ENCODE measurements at regions not wholly inside any gene's neighbourhood (a gene's known extent, or its start where the extent isn't known, plus 50 kb on each side); places are given as distances from the start of the nearest gene placed in this dataset.

DNA sequence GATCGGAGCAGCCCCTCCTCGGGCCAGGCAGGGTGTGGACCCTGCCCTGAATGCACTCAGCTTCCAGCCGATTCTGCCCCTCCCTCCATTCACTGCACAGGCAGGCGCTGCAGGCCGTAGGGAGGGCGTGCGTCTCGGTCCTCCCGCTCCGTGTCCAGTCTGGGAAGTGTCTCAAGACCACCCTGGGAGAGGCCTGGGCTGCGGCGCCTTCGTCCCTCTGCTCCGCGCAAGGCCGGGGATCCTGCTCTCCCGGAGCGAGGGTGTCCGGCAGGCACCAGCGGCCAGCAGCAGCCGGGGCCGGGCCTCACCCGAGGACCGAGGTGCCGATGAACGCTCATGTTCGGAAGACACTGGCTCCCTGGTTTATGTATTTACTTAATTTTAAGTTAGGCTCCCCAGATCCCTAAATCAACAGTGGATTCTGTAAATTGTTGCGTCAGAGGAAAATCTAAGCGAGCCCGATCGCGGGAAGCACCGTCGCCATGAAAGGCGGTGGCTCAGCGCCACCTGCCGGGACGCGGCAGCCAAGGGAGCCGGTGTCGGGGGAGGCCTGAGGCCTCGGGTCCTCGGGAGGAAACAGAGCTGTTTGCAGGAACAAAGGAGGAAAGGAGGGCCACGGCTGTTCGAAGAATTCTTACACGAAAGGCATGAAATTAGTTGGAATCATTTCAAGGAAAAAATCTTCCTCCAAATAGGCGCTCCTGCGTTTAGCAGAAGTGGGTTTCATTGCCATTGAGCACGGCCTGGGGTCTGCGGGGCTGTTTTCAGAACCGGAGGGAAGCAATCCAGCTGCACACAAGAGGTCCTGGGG, 195.3 kb downstream of the BRD1 start:
- H3K4me3 ChIP-seq (ENCODE audit: low read length): no peak overlapping the region

GRCh38 chr22:49630448-49630946, 197.2 kb downstream of the BRD1 start:
- DNase-seq (ENCODE audit: low read depth, low spot score): no peak

More for the DNA sequence above, 195.3 kb downstream of the BRD1 start:
- no peak for DNase-seq (ENCODE audit: low read depth, low spot score)

GRCh38 chr22:49629586-49630447, 197.9 kb downstream of the BRD1 start:
- no peak overlapping the region for H3K4me3 ChIP-seq (ENCODE audit: low read length)
- no peak for DNase-seq (ENCODE audit: low read depth, low spot score)

More at GRCh38 chr22:49630448-49630946, 197.2 kb downstream of the BRD1 start:
- H3K4me3 ChIP-seq (ENCODE audit: low read length): no peak overlapping the region

DNA sequence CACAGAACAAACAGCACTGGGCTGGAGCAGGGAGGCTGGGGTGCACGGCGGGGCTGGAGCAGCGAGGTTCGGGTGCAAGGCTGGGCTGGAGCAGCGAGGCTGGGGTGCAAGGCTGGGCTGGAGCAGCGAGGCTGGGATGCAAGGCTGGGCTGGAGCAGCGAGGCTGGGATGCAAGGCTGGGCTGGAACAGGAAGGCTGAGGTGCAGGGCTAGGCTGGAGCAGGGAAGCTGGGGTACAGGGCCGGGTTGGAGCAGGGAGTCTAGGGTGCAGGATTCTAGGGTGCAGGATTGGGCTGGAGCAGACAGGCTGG, 198.5 kb downstream of the BRD1 start:
- no peak for DNase-seq (ENCODE audit: low read depth, low spot score)

GRCh38 chr22:49628391-49629260, 199.0 kb downstream of the BRD1 start:
- no peak for DNase-seq (ENCODE audit: low read depth, low spot score)
- H3K4me3 ChIP-seq (ENCODE audit: low read length): no peak overlapping the region

More for the DNA sequence above, 198.5 kb downstream of the BRD1 start:
- no peak overlapping the region for H3K4me3 ChIP-seq (ENCODE audit: low read length)

- H3K4me3 ChIP-seq (ENCODE audit: low read length): no peak overlapping the region
- no peak for DNase-seq (ENCODE audit: low read depth, low spot score)
Observed at GRCh38 chr22:49627217-49628181, 200.2 kb downstream of the BRD1 start.

- no peak for DNase-seq (ENCODE audit: low read depth, low spot score)
- H3K4me3 ChIP-seq (ENCODE audit: low read length): no peak overlapping the region
Observed at GRCh38 chr22:49626361-49627216, 201.1 kb downstream of the BRD1 start.

DNA sequence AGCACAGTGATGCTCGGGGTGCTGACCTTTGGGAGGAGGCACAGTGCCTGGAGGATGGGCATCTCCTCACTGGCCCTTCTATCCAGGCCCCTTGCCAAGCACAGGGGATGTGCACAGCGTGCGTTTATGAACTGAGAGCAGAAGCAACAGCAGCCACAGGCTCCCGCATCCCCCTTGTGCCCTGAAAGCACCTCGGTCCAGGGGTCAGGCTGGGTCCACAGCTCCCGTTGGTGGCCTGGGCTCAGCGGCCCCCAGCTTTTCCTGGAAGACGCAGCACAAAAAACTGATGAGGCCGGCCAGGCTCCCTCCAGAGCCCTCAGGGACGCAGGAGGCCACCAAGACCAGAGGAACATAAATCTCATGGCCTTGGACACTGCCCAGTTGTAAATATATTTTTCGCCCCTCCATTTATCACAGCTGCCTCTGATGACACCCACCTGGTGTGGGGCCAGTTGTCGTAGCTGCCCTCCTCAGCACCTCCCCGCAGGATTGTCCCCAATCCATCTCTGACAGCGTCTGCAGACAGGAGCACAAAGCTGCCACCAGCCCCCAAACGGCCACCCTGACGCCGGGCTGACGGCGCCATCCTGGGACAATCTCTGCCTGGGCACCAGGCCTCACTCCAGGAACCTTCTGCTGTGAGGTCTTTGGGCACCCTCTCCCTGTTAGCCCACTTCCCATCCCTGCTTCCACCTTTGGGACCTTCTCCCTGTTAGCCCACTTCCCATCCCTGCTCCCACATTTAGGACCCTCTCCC, 203.1 kb downstream of the BRD1 start:
- DNase-seq (ENCODE audit: low read depth, low spot score): no peak
- no peak overlapping the region for H3K4me3 ChIP-seq (ENCODE audit: low read length)

GRCh38 chr22:49623715-49624114, 204.0 kb downstream of the BRD1 start:
- DNase-seq (ENCODE audit: low read depth, low spot score): no peak
- H3K4me3 ChIP-seq (ENCODE audit: low read length): no peak overlapping the region

- no peak for DNase-seq (ENCODE audit: low read depth, low spot score)
- no peak overlapping the region for H3K4me3 ChIP-seq (ENCODE audit: low read length)
Observed at GRCh38 chr22:49623176-49623575, 204.5 kb downstream of the BRD1 start.

DNA sequence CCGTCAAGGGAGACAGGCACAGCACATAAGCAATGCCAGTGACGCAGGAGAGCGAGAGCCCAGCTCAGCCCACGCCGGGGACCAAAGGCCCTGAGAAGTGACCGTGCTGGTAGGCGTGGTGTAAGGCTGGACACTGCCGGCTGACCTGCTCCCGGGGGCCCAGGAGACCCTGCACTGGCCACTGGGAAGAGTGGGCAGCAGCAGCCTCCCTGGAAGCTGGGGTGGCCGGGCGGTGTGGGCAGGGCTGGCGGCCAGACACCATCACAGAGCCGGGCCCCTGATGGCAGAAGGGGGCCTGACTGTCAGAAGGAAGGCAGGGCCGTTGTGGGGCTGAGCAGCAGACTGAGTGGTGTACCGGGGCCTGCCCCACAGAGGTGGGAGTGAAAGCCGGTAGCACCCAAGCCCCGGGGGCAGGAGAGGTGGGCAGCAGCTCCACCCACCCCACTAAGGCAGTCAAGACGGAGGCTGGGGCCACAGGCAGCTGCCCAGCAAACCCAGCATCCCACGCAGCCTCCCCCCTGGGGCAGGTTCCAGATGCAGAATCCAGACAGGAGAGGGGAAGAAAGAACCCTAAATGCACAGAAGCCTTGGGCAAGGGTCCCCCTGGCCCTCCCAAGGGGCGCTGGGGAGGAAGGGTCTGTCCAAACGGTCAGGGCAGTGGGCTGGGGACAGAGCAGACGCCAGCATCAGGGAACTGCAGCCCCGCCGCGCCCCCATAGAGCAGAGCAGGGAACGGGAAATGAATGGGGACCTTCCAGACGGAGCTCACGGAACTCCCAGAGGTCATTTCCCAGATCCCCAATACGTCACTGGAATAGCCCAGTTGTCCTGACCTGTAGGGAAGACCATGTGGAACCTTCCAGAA, 205.2 kb downstream of the BRD1 start:
- no peak for DNase-seq (ENCODE audit: low read depth, low spot score)
- no peak overlapping the region for H3K4me3 ChIP-seq (ENCODE audit: low read length)

- no peak for DNase-seq (ENCODE audit: low read depth, low spot score)
- no peak overlapping the region for H3K4me3 ChIP-seq (ENCODE audit: low read length)
Observed at GRCh38 chr22:49621601-49622210, 206.0 kb downstream of the BRD1 start.

GRCh38 chr22:49620666-49621065, 207.0 kb downstream of the BRD1 start:
- no peak for DNase-seq (ENCODE audit: low read depth, low spot score)

DNA sequence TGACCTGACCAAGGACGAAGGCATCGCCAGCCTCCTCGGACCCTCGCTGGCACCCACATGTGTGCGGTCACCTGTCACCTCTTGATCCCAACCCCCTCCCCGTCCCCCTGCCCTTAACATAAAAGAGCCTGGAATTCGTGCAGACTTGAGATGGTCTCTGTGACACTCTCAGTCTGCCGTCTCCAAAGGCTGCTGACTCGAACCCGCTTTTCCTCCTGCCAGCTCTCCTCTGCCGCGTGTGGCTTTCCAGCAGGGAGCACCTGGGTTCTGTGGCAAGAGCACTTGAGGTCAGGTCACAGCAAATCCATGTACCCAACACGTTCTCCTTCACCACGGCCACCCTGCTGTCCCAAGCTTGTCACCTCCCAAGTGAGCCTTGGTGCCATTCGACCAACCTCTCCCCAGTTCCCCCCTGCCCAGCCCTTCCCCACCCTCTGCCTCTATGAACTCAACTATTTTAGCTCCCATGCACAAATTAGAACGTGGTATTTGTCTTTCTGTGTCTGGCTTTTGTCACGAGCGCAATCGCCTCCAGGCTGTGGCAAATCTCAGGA, 207.6 kb downstream of the BRD1 start:
- no peak for DNase-seq (ENCODE audit: low read depth, low spot score)
- no peak overlapping the region for H3K4me3 ChIP-seq (ENCODE audit: low read length)

More at GRCh38 chr22:49620666-49621065, 207.0 kb downstream of the BRD1 start:
- H3K4me3 ChIP-seq (ENCODE audit: low read length): no peak overlapping the region

DNA sequence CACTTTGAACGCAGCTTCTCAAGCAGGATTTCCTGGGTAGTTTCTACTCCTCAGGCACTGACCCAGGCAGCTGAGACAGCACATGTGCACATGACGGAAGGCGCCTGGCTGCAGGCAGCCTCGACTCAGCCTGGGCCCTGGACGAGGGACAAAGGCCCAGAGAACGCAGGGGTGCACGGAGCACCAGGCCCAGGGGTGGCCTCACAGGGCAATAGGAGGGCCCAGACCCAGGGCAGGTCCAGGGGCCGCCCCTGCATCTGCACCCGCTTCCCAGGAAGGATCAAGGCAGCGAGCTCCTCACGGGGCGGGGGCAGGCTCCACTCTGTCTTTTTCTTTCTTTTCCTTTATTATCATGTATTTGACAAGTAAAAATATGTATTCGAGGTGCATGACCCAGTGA, 208.4 kb downstream of the BRD1 start:
- no peak for DNase-seq (ENCODE audit: low read depth, low spot score)
- no peak overlapping the region for H3K4me3 ChIP-seq (ENCODE audit: low read length)

Data from Jurkat, Clone E6-1 (cell line).